NT2/D1 (cell line): ENCODE measurements at regions not wholly inside any gene's neighbourhood (a gene's known extent, or its start where the extent isn't known, plus 50 kb on each side); places are given as distances from the start of the nearest gene placed in this dataset.

Experiments used
- DNase-seq: peaks from one replicate; pipeline ENCODE4 v3.0.0-alpha.2; 2011; ENCODE audit warnings: low read depth, low spot score
- H3K27me3 ChIP-seq: 2 replicates; pipeline ENCODE4 v1.6.0; 2011; ENCODE audit warnings: mild to moderate bottlenecking; ENCODE audit not compliant: insufficient read length, insufficient read depth
- H3K36me3 ChIP-seq: 2 replicates; pipeline ENCODE4 v1.6.1; 2011; ENCODE audit warnings: mild to moderate bottlenecking, low read length, mixed read lengths; ENCODE audit not compliant: insufficient read depth, insufficient read length
- H3K4me1 ChIP-seq: 2 replicates; pipeline ENCODE4 v1.5.1; 2011; ENCODE audit not compliant: insufficient read depth, insufficient read length
- H3K4me3 ChIP-seq: 2 replicates; pipeline ENCODE4 v1.5.1; 2011; ENCODE audit warnings: low read depth; ENCODE audit not compliant: insufficient read length
- H3K9ac ChIP-seq: 2 replicates; pipeline ENCODE4 v1.6.0; 2011; ENCODE audit warnings: low read depth; ENCODE audit not compliant: insufficient read length
- H3K9me3 ChIP-seq: 2 replicates; pipeline ENCODE4 v1.5.1; 2011; ENCODE audit warnings: mild to moderate bottlenecking, low read length; ENCODE audit not compliant: insufficient read depth
- SUZ12 ChIP-seq: IDR thresholded peaks from 2 replicates; pipeline ENCODE4 v1.6.1; 2011; ENCODE audit not compliant: insufficient read length, insufficient read depth; ENCODE audit errors: extremely low read depth
- YY1 ChIP-seq: IDR thresholded peaks from 2 replicates; pipeline ENCODE4 v1.6.1; 2011; ENCODE audit not compliant: insufficient read length, insufficient read depth
- ZNF274 ChIP-seq: IDR thresholded peaks from 2 replicates; pipeline ENCODE4 v1.6.1; 2011; ENCODE audit warnings: mild to moderate bottlenecking, low read depth, low read length

DNA sequence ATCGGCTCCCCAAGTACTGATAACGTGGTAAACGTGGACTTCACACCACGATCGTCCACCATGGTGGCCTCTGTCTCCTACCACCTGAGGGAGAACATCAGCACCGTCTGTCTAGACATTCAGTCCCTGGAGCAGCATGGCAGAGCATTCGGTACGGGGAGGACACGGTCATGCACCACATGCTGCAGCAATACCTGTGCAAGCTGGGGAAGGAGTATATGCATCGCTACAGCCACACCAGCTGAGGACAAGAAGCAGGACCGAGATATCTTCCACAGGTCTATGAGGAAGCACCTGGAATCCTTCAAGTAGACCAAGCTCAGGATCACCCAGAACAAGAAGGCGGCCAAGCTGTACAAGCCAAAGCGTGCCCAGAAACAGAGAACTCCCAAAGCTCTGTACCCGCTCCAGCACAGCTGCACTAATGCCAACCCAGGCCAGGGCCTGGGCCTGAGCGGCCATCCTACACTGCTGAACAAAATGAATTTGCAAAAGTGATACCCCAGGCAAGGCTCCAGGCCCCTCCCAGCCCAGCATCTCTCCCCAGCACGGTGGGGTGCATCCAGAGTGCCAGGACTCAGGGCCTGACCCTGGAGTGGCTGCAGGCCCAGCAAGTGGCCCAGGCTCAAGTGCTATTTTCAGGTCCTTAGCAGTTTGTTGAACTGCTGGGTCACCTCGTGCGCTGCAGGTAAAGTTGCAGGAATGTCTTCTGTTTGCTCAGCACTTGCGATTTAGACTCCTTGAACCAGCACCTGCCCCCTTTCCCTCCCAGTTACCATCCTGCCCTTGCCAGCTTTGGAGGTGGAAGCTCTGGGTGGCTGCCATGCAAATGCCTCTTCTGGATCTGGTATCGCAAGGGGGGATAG is 119.3 kb upstream of the SERPIND1 start:
- Histone ChIP-seq H3K36me3 (no peaks in the 10 kb centered on the region), H3K9me3 (peaks cover 27% of the 10 kb centered on the region), H3K4me1 (no peaks in the 10 kb centered on the region), H3K27me3 (no peaks in the 10 kb centered on the region), H3K4me3 (no peak overlapping the region), H3K9ac (no peak overlapping the region)
- no peak for DNase-seq
- no peak for TF ChIP-seq SUZ12
- no peak for TF ChIP-seq YY1
- no peak for TF ChIP-seq ZNF274

- Histone ChIP-seq H3K9ac (no peak overlapping the region), H3K9me3 (peaks cover 20% of the 10 kb centered on the region), H3K36me3 (no peaks in the 10 kb centered on the region), H3K4me3 (no peak overlapping the region), H3K4me1 (no peaks in the 10 kb centered on the region), H3K27me3 (no peaks in the 10 kb centered on the region)
- no peak for DNase-seq
- no peak for TF ChIP-seq ZNF274
- no peak for TF ChIP-seq YY1
- TF ChIP-seq SUZ12, result no peak
These were observed 118.3 kb upstream of the SERPIND1 start for GRCh38 chr22:20655623-20656022.

GRCh38 chr22:20656516-20656901 is 117.4 kb upstream of the SERPIND1 start:
- no peaks in the 10 kb centered on the region for H3K27me3 ChIP-seq
- H3K4me1 ChIP-seq, result no peaks in the 10 kb centered on the region
- H3K36me3 ChIP-seq, result no peaks in the 10 kb centered on the region
- H3K9me3 ChIP-seq, result peaks cover 20% of the 10 kb centered on the region
- H3K9ac ChIP-seq, result no peak overlapping the region
- no peak for TF ChIP-seq ZNF274
- no peak for TF ChIP-seq SUZ12
- TF ChIP-seq YY1, result no peak
- no peak overlapping the region for H3K4me3 ChIP-seq
- DNase-seq, result no peak

GRCh38 chr22:20656902-20657836 is 116.7 kb upstream of the SERPIND1 start:
- H3K36me3 ChIP-seq, result no peaks in the 10 kb centered on the region
- H3K9me3 ChIP-seq, result peaks cover 20% of the 10 kb centered on the region
- no peak overlapping the region for H3K9ac ChIP-seq
- no peak for DNase-seq
- no peak overlapping the region for H3K4me3 ChIP-seq
- H3K4me1 ChIP-seq, result no peaks in the 10 kb centered on the region
- H3K27me3 ChIP-seq, result no peaks in the 10 kb centered on the region
- no peak for TF ChIP-seq SUZ12
- no peak for TF ChIP-seq ZNF274
- TF ChIP-seq YY1, result no peak
